ENCODE measurements at regions not wholly inside any gene's neighbourhood (a gene's known extent, or its start where the extent isn't known, plus 50 kb on each side); places are given as distances from the start of the nearest gene placed in this dataset.

DNA sequence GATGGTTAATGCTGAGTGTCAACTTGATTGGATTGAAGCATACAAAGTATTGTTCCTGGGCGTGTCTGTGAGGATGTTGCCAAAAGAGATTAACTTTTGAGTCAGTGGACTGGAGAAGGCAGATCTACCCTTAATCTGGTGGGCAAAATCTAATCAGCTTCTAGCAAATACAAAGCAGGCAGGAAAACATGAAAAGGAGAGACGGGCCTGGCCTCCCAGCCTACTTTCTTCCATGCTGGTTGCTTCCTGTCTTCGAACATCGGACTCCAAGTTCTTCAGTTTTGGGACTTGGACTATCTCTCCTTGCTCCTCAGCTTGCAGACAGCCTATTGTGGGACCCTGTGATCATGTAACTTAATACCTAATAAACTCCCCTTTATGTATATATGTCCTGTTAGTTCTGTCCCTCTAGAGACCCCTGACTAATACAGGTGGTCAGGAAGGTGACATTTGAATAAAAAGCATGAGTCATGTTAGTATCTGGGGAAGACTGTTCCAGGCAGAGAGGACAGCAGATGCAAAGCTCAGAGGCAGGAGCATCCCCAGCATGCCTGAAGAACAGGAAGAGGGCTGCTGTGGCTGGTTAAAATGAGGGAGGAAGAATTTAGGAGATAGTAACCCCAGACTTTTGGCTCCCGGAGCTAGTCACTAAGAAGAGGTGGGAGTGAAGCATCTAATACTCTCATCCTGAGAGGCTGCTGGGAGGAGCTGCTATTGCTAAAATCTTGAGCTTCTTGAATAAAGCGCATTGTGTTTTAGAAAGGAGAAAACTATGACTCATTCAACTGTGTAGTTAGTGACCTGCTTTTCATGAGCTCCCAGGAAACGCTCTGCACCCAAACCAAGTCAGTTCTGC, 207.4 kb upstream of the HES1 start:
- TF ChIP-seq, protein P1, sequence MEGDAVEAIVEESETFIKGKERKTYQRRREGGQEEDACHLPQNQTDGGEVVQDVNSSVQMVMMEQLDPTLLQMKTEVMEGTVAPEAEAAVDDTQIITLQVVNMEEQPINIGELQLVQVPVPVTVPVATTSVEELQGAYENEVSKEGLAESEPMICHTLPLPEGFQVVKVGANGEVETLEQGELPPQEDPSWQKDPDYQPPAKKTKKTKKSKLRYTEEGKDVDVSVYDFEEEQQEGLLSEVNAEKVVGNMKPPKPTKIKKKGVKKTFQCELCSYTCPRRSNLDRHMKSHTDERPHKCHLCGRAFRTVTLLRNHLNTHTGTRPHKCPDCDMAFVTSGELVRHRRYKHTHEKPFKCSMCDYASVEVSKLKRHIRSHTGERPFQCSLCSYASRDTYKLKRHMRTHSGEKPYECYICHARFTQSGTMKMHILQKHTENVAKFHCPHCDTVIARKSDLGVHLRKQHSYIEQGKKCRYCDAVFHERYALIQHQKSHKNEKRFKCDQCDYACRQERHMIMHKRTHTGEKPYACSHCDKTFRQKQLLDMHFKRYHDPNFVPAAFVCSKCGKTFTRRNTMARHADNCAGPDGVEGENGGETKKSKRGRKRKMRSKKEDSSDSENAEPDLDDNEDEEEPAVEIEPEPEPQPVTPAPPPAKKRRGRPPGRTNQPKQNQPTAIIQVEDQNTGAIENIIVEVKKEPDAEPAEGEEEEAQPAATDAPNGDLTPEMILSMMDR (optimal IDR thresholded peaks at IDR 0.05 in 1 of 3, IDR thresholded peaks at IDR 0.05 in 1 of 3, conservative IDR thresholded peaks at IDR 0.05 in 1 of 3; ENCODE audit: extremely low read depth in 1 of 3, insufficient read depth in 2 of 3, low read length in 3 of 3), result no peak
- TF ChIP-seq EZH2 (IDR thresholded peaks at IDR 0.05; ENCODE audit: low read length), result no peak

All from keratinocyte (primary cell).